GM12878 (cell line): ENCODE measurements at regions not wholly inside any gene's neighbourhood (a gene's known extent, or its start where the extent isn't known, plus 50 kb on each side); places are given as distances from the start of the nearest gene placed in this dataset.
A peak's percentile ranks its signal among the peaks of the same experiment; 100 is the strongest.

Experiments
- ATAC-seq: fragments of 200-7000 bp; cut with Tn5 transposase; 3 replicates; pipeline ENCODE4 v1.9.1; 2020; ENCODE audit warnings: mild to moderate bottlenecking, moderate library complexity
- BruUV-seq: library from RNA; stranded (reverse); fragments of 400-500 nt; replicated peaks from 2 replicates; lab custom pipeline; 2021; lab: Mats Ljungman, UMichigan
- CTCF ChIA-PET: fragments of 300-600 bp; sonication (Branson Sonifier 250); formaldehyde crosslinking; extraction: SDS; loops from one replicate; lab custom pipeline; 2021; ENCODE audit warnings: inconsistent platforms; lab: Yijun Ruan, JAX
- POLR2A ChIA-PET: fragments of 350-600 bp; formaldehyde crosslinking; extraction: SDS; loops from one replicate; lab custom pipeline; 2021; ENCODE audit warnings: inconsistent platforms; lab: Charles Lee
- RAD21 ChIA-PET: fragments of 300-600 bp; sonication (Branson Sonifier 250); formaldehyde crosslinking; loops from one replicate; lab custom pipeline; 2023; ENCODE audit warnings: antibody characterized with exemption; ENCODE audit not compliant: unreplicated experiment; lab: Charles Lee
- SMC1A ChIA-PET: fragments of 300-600 bp; sonication (Branson Sonifier 250); formaldehyde crosslinking; loops from one replicate; lab custom pipeline; 2023; ENCODE audit not compliant: unreplicated experiment, uncharacterized antibody; lab: Charles Lee
- DNase-seq: peaks from one replicate; pipeline ENCODE4 v3.0.0-alpha.2; 2011; ENCODE audit warnings: low read depth, low spot score
- FAIRE-seq: peaks from 3 replicates; lab custom pipeline; 2011; peaks lifted over from hg19 to GRCh38; lab: Jason Lieb, UNC
- H2AFZ ChIP-seq: 2 replicates; pipeline ENCODE4 v1.6.0; 2011; ENCODE audit warnings: low read depth, low read length, control low read depth; ENCODE audit not compliant: control insufficient read depth
- H3K27ac ChIP-seq: 2 replicates; pipeline ENCODE4 v1.5.1; 2011; ENCODE audit warnings: control low read depth; ENCODE audit not compliant: control insufficient read depth, insufficient read depth
- H3K27me3 ChIP-seq, 2 experiments: replicated peaks in 1 of 2; 2 replicates each; pipeline versions ENCODE4 v1.6.0 to v1.6.1; 2011; ENCODE audit warnings: low read length in 1 of 2; ENCODE audit not compliant: control insufficient read depth in 2 of 2, insufficient read depth in 2 of 2
- H3K36me3 ChIP-seq, 2 experiments: 2 replicates each; pipeline ENCODE4 v1.5.1; 2011; ENCODE audit warnings: low read length in 1 of 2; ENCODE audit not compliant: control insufficient read depth in 2 of 2, insufficient read depth in 2 of 2
- H3K4me1 ChIP-seq: 2 replicates; pipeline ENCODE4 v1.6.1; 2011; ENCODE audit warnings: mild to moderate bottlenecking, low read length, moderate library complexity, mixed read lengths; ENCODE audit not compliant: control insufficient read depth, insufficient read depth
- H3K4me2 ChIP-seq: 2 replicates; pipeline ENCODE4 v1.6.0; 2011; ENCODE audit warnings: control low read depth; ENCODE audit not compliant: control insufficient read depth, insufficient read depth
- H3K4me3 ChIP-seq: fragments of 200-600 bp; sonication (generic); 2 replicates; pipeline ENCODE4 v1.5.1; 2016
- H3K79me2 ChIP-seq: 2 replicates; pipeline ENCODE4 v1.6.0; 2011; ENCODE audit warnings: low read length; ENCODE audit not compliant: control insufficient read depth, insufficient read depth
- H3K9ac ChIP-seq: 2 replicates; pipeline ENCODE4 v1.8.0; 2011; ENCODE audit warnings: low read length, control low read depth, mixed read lengths; ENCODE audit not compliant: control insufficient read depth, insufficient read depth
- H3K9me3 ChIP-seq: replicated peaks from 3 replicates; pipeline ENCODE4 v1.5.1; 2011; ENCODE audit warnings: mild to moderate bottlenecking, low read length; ENCODE audit not compliant: control insufficient read depth, insufficient read depth
- H4K20me1 ChIP-seq: 2 replicates; pipeline ENCODE4 v1.6.0; 2011; ENCODE audit not compliant: control insufficient read depth, insufficient read depth
- BCLAF1 ChIP-seq: fragments of 450-650 bp; IDR thresholded peaks from 2 replicates; pipeline ENCODE4 v1.6.1; 2017; ENCODE audit warnings: antibody characterized with exemption, mild to moderate bottlenecking, moderate library complexity
- LARP7 ChIP-seq: fragments of 450-650 bp; IDR thresholded peaks from 2 replicates; pipeline ENCODE4 v1.6.1; 2017; ENCODE audit warnings: mild to moderate bottlenecking
- RAD51 ChIP-seq: fragments of 450-650 bp; IDR thresholded peaks from 2 replicates; pipeline ENCODE4 v1.6.1; 2016; ENCODE audit warnings: moderate library complexity, mild to moderate bottlenecking, inconsistent platforms
- SREBF1 ChIP-seq: IDR thresholded peaks from 2 replicates; pipeline ENCODE4 v1.6.1; 2012; ENCODE audit warnings: mild to moderate bottlenecking, low read length
- WGBS: methylation state at CpG from one replicate; pipeline ENCODE4 v1.1.6; 2016; ENCODE audit warnings: low lambda C conversion rate; ENCODE audit not compliant: insufficient replicate concordance, insufficient coverage; ENCODE audit errors: missing lambda C conversion rate; 5-methylcytosine and 5-hydroxymethylcytosine counted together
- in situ Hi-C: fragments of 300-500 bp; cut with MboI; formaldehyde crosslinking; loops from 9 replicates; pipeline ENCODE4 v1.14.3; 2018; ENCODE audit warnings: mixed read lengths
- intact Hi-C: fragments of 100-400 bp; cut with micrococcal nuclease; formaldehyde crosslinking; loops from one replicate; pipeline ENCODE4 v1.14.2; 2022; ENCODE audit not compliant: unreplicated experiment
- TF ChIP-seq, protein P1 (sequence below): IDR thresholded peaks from 2 replicates; pipeline ENCODE4 v1.6.1; 2011; ENCODE audit warnings: borderline replicate concordance, low read depth, mild to moderate bottlenecking, moderate library complexity, mixed read lengths, low read length; ENCODE audit not compliant: insufficient read depth; ENCODE audit errors: extremely low read length

- Histone ChIP-seq H4K20me1 (no peaks in the 10 kb centered on the region), H3K9ac (no peak overlapping the region), H3K4me2 (no peak overlapping the region), H3K4me1 (no peaks in the 10 kb centered on the region), H3K27me3 (no peaks in the 10 kb centered on the region), H2AFZ (no peak overlapping the region), H3K4me3 (no peak overlapping the region), H3K79me2 (no peaks in the 10 kb centered on the region), H3K36me3 (no peaks in the 10 kb centered on the region), H3K9me3 (no peaks in the 10 kb centered on the region), H3K27ac (no peak overlapping the region)
- SMC1A ChIA-PET = interaction anchor here (0.9 to 1.4 kb wide), 3 partner anchors 9 to 123 kb away, joined by 3 to 7 read pairs (median 5); no protein-coding TSS in a partner anchor
- DNase-seq (no peak), ATAC-seq (no peak), FAIRE-seq (no peak)
- POLR2A ChIA-PET = no interaction called here
- CTCF ChIA-PET = no interaction called here
- intact Hi-C loops = no loop called here
- BruUV-seq = no TSS peak
- in situ Hi-C loops = no loop called here
- RAD21 ChIA-PET = no interaction called here
- WGBS = 50% methylated on average over 1 of the region's 1 CpG
- TF ChIP-seq RAD51 = no peak
- TF ChIP-seq, protein P1, sequence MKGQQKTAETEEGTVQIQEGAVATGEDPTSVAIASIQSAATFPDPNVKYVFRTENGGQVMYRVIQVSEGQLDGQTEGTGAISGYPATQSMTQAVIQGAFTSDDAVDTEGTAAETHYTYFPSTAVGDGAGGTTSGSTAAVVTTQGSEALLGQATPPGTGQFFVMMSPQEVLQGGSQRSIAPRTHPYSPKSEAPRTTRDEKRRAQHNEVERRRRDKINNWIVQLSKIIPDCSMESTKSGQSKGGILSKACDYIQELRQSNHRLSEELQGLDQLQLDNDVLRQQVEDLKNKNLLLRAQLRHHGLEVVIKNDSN = no peak
Measured at GRCh38 chr3:106380232-106380631, 511.4 kb upstream of the CBLB start.

DNA sequence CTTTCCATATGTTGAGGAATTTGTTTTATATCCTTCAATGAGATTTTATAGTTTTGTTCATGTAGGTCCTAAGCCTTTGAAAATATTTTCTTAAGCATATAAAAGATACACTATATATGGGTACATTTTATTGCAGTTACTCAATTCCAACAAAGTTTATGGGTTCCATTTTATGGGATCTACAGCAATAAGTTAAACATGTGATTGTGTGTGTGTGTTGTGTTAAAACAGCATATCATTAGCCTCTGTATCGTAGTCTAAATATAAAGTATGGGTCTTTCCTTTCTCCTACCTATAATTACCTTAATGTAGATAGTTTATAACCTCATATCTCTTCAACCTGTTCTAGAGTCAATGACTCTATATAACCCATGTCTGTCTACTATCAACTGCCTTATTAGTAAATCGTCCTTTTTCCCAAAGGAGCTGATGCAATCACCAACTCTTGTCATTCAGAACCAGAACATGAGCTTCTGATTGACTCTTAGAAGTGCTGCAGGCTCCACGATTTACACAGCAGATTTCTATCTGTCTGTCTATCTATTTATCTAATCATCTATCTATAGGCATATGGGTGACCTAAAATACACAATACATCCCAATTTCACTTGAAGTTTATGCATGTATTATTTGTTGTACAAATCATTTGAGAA, 512.6 kb upstream of the CBLB start:
- SMC1A ChIA-PET = interaction anchor here (0.7 to 1.4 kb wide), 8 partner anchors 10 to 428 kb away, joined by 3 to 5 read pairs (median 4); no protein-coding TSS in a partner anchor
- intact Hi-C loops (no loop called here), in situ Hi-C loops (no loop called here)
- DNase-seq = no peak
- Histone ChIP-seq H3K27ac (no peak overlapping the region), H3K27me3 (no peaks in the 10 kb centered on the region), H3K36me3 (no peaks in the 10 kb centered on the region), H4K20me1 (no peaks in the 10 kb centered on the region), H3K9ac (no peak overlapping the region), H3K4me1 (no peaks in the 10 kb centered on the region), H3K79me2 (no peaks in the 10 kb centered on the region), H3K9me3 (no peaks in the 10 kb centered on the region), H3K4me3 (no peak overlapping the region), H3K4me2 (no peak overlapping the region), H2AFZ (no peak overlapping the region)
- WGBS = 90% methylated on average over 3 of the region's 3 CpGs
- TF ChIP-seq LARP7 (no peak), BCLAF1 (no peak), SREBF1 (no peak)
- no peak for ATAC-seq
- CTCF ChIA-PET = interaction anchor here (0.6 to 0.9 kb wide), 2 partner anchors 22 to 628 kb away, joined by 4 read pairs; no protein-coding TSS in a partner anchor
- BruUV-seq = no TSS peak
- RAD21 ChIA-PET = no interaction called here
- POLR2A ChIA-PET = no interaction called here
- FAIRE-seq = peak; percentile 31
